Cardiac muscle cell (in vitro differentiated cells and primary cell): ENCODE measurements at regions not wholly inside any gene's neighbourhood (a gene's known extent, or its start where the extent isn't known, plus 50 kb on each side); places are given as distances from the start of the nearest gene placed in this dataset.

Experiments
- DNase-seq, 2 donors: peaks; one replicate each; pipeline versions ENCODE4 v3.0.0 to v3.0.0-alpha.2; 2010 to 2017; ENCODE audit warnings: low read depth in 1 of 2, low spot score in 1 of 2
- H3K27ac ChIP-seq: fragments of 200-600 bp; sonication (generic); 2 replicates; pipeline ENCODE4 v1.5.1; 2016
- H3K27me3 ChIP-seq: fragments of 200-600 bp; sonication (generic); 2 replicates; pipeline ENCODE4 v1.6.0; 2016; ENCODE audit warnings: control low read depth
- H3K36me3 ChIP-seq: fragments of 200-600 bp; sonication (generic); 2 replicates; pipeline ENCODE4 v1.5.1; 2016; ENCODE audit warnings: control low read depth
- H3K4me1 ChIP-seq: fragments of 200-600 bp; sonication (generic); 2 replicates; pipeline ENCODE4 v1.8.1; 2017; ENCODE audit warnings: low read depth, mild to moderate bottlenecking, mixed run types
- H3K4me3 ChIP-seq: fragments of 200-600 bp; sonication (generic); 2 replicates; pipeline ENCODE4 v1.5.1; 2016; ENCODE audit warnings: mild to moderate bottlenecking
- H3K9me3 ChIP-seq: fragments of 200-600 bp; sonication (generic); 2 replicates; pipeline ENCODE4 v1.5.1; 2017; ENCODE audit warnings: low read depth, mild to moderate bottlenecking, control low read depth
- TF ChIP-seq, protein P1 (sequence below): IDR thresholded peaks from 2 replicates; pipeline ENCODE4 v1.5.1; 2012; ENCODE audit warnings: low read depth, mild to moderate bottlenecking, low read length

DNA sequence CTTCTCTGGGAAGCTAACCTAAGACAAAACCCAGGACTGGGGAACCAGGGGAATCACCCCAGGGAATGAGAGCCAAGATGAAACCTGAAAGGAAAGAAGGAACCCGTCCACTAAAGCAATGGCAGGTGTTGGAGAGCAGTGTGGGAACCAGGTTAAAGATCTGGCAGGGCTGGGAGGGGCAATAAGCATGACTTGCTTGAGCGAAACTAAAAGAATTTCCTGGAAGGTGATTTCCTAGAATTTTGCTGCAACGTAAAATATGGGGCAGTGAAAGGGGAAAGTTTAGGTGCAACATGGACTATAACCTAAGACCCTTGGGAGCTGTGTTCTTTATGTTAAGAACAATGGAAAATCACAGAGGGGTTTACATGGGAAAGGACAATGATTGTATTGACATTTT, 126.2 kb upstream of the SSTR4 start:
- TF ChIP-seq, protein P1, sequence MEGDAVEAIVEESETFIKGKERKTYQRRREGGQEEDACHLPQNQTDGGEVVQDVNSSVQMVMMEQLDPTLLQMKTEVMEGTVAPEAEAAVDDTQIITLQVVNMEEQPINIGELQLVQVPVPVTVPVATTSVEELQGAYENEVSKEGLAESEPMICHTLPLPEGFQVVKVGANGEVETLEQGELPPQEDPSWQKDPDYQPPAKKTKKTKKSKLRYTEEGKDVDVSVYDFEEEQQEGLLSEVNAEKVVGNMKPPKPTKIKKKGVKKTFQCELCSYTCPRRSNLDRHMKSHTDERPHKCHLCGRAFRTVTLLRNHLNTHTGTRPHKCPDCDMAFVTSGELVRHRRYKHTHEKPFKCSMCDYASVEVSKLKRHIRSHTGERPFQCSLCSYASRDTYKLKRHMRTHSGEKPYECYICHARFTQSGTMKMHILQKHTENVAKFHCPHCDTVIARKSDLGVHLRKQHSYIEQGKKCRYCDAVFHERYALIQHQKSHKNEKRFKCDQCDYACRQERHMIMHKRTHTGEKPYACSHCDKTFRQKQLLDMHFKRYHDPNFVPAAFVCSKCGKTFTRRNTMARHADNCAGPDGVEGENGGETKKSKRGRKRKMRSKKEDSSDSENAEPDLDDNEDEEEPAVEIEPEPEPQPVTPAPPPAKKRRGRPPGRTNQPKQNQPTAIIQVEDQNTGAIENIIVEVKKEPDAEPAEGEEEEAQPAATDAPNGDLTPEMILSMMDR, result no peak
- Histone ChIP-seq H3K4me3 (no peak overlapping the region), H3K4me1 (no peaks in the 10 kb centered on the region), H3K36me3 (no peaks in the 10 kb centered on the region), H3K9me3 (no peaks in the 10 kb centered on the region), H3K27me3 (peaks cover 15% of the 10 kb centered on the region), H3K27ac (no peak overlapping the region)
- DNase-seq, result no peak

DNA sequence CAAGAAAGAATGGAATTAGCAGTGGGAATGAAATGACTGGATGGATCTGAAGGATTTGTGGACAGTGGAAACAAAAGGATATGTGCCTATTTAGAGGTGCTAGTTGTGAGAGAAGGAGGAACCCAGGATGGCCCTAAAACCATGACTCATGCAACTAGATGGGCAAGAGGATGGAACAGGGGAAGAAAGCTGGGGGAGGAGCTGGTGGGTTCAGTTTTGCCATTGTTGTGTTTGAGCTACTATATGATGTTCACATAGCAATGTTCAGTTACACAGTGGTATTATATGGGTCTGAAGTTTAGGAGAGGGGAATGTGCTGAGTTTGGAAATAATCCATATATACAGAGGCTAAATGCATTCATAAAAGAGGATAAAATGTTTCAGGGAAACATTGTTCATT, 125.7 kb upstream of the SSTR4 start:
- no peak overlapping the region for H3K4me3 ChIP-seq
- H3K4me1 ChIP-seq, result no peaks in the 10 kb centered on the region
- peaks cover 15% of the 10 kb centered on the region for H3K27me3 ChIP-seq
- H3K27ac ChIP-seq, result no peak overlapping the region
- H3K9me3 ChIP-seq, result no peaks in the 10 kb centered on the region
- DNase-seq, result no peak
- H3K36me3 ChIP-seq, result no peaks in the 10 kb centered on the region
- TF ChIP-seq, protein P1, result no peak

DNA sequence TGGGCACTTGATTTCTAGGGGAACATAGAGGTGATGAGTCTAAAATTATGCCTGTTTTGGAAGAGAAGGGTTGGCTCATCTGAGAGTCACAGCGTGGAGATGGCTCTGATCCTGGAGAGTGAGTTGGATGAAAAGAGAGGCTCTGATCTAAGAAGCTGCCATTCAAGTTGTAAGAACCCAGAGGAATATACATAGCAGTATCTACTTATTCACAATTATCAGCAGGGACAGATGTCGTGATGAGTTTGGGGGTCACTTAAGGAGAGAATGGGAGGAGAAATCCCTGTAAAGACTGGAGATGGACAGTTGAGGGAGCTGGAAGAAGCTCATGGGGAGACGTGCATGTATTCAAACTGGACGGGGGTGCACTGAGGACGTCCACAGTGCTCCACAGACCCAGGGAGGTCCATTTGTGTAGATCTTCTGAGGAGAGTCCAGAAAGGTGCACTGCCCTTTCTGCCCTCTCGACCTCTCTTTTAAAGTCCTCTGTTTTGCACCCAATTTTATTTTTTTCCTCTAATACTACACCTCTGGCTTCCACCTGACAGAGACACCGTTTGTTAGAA, 124.7 kb upstream of the SSTR4 start:
- Histone ChIP-seq H3K27me3 (peaks cover 15% of the 10 kb centered on the region), H3K4me1 (no peaks in the 10 kb centered on the region), H3K9me3 (no peaks in the 10 kb centered on the region), H3K4me3 (no peak overlapping the region), H3K27ac (no peak overlapping the region), H3K36me3 (no peaks in the 10 kb centered on the region)
- TF ChIP-seq, protein P1, result no peak
- DNase-seq, result no peak

DNA sequence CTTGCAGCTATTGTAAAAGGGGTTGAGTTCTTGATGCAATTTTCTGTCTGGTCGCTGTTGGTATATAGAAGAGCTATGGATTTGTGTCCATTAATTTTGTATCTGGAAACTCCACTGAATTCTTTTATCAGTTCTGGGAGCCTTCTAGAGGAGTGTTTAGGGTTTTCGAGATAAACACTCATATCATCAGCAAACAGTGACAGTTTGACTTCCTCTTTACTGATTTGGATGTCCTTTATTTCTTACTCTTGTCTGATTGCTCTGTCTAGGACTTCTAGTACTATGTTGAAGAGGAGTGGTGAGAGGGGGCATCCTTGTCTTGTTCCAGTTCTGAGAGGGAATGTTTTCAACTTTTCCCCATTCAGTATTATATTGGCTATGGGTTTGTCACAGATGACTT, 120.8 kb upstream of the SSTR4 start:
- TF ChIP-seq, protein P1, result no peak
- peaks cover 13% of the 10 kb centered on the region for H3K27me3 ChIP-seq
- no peak for DNase-seq
- no peak overlapping the region for H3K27ac ChIP-seq
- no peaks in the 10 kb centered on the region for H3K36me3 ChIP-seq
- no peak overlapping the region for H3K4me3 ChIP-seq
- H3K4me1 ChIP-seq, result no peaks in the 10 kb centered on the region
- no peaks in the 10 kb centered on the region for H3K9me3 ChIP-seq

DNA sequence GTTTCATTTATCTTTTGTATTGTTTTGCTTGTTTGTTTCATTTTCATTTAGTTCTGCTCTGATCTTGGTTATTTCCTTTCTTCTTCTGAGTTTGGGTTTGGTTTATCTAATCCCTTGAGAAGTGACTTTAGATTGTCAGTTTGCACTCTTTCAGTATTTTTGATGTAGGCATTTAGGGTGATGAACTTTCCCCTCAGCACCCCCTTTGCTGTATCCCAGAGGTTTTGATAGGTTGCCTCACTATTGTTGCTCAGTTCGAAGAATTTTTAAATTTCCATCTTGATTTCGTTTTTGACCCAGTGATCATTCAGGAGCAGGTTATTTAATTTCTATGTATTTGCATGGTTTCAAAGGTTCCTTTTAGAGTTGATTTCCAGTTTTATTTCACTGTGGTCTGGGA, 119.6 kb upstream of the SSTR4 start:
- H3K9me3 ChIP-seq, result no peaks in the 10 kb centered on the region
- peaks cover 3% of the 10 kb centered on the region for H3K27me3 ChIP-seq
- H3K4me3 ChIP-seq, result no peak overlapping the region
- TF ChIP-seq, protein P1, result no peak
- H3K4me1 ChIP-seq, result no peaks in the 10 kb centered on the region
- no peak overlapping the region for H3K27ac ChIP-seq
- no peaks in the 10 kb centered on the region for H3K36me3 ChIP-seq
- DNase-seq, result no peak
